T-helper 1 cell treated with Interleukin-12 subunit alpha and Interleukin-12 subunit beta and Interleukin-4 antibody, amounts not matched to agents 30 μg/mL and 1 μg/mL, for 36 hours (primary cell): ENCODE measurements at regions not wholly inside any gene's neighbourhood (a gene's known extent, or its start where the extent isn't known, plus 50 kb on each side); places are given as distances from the start of the nearest gene placed in this dataset.
"Not testable (repeated sequence)": the region's sequence is repeated elsewhere in the genome, so short reads cannot be mapped to it uniquely, and the experiment has no call there.

ENCODE experiments used
- H3K27ac Mint-ChIP-seq: one replicate; pipeline ENCODE4 v1.8.0; 2021; ENCODE audit warnings: mild to moderate bottlenecking, mixed read lengths
- H3K27me3 Mint-ChIP-seq: one replicate; pipeline ENCODE4 v1.8.0; 2021; ENCODE audit warnings: low read depth, mixed read lengths
- H3K36me3 Mint-ChIP-seq: one replicate; pipeline ENCODE4 v1.8.0; 2021; ENCODE audit warnings: low read depth, mixed read lengths
- H3K4me1 Mint-ChIP-seq: one replicate; pipeline ENCODE4 v1.8.0; 2021; ENCODE audit warnings: low read depth, mixed read lengths
- H3K4me3 Mint-ChIP-seq: one replicate; pipeline ENCODE4 v1.8.0; 2021; ENCODE audit warnings: mild to moderate bottlenecking, moderate library complexity, mixed read lengths
- H3K9me3 Mint-ChIP-seq: one replicate; pipeline ENCODE4 v1.8.0; 2021; ENCODE audit warnings: mixed read lengths

DNA sequence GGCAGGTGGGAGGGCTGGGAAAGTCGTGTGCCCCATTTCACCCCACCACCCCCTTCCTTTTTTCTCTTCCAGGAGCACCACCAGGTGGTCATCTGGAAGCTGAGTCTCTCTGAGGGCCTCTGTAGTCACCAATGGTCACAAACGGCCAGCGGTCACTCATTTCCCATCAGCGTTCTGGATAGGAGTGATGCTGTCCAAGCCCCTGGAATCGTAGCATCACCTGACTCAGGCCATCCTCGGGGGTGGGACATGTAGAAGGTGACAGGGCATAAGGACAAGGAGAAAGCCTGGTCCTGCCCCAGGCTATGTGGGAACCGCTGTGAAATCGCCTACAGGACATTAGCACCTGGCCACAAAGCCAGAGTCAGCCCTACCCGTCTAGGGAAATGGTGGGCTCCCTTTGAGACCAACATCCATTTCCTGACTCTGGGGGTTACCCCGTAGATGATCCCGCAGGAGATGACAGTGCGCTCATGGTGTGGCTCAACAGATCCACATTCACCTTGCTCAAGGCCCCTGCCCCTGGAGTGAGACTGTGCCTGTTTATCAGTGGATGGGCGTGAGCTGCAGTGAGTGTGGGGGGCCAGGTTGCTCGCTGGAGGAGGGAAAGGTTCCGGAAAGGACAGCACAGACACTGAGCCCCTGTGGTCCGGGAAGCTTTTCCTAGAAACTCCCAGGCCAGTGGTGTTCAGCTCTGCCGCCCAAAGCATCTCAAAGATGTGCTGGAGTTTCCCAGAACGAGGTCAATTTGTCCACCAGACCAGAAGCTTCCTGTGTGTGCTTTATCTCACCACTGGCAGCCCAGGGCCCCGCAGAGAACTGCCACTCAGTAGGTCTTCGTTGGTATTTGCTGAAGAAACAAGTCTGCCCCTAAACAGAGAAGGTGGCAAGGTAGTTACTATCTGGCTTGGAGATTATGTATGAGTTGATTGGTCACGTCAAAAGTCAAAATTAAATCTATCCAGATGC is 61.1 kb upstream of the UNC5A start:
- H3K9me3 Mint-ChIP-seq = no peaks in the 10 kb centered on the region
- H3K36me3 Mint-ChIP-seq = no peaks in the 10 kb centered on the region
- peaks cover 51% of the 10 kb centered on the region for H3K27me3 Mint-ChIP-seq
- H3K4me3 Mint-ChIP-seq = no peak overlapping the region
- peaks cover 8% of the 10 kb centered on the region for H3K4me1 Mint-ChIP-seq
- H3K27ac Mint-ChIP-seq = no peak overlapping the region

DNA sequence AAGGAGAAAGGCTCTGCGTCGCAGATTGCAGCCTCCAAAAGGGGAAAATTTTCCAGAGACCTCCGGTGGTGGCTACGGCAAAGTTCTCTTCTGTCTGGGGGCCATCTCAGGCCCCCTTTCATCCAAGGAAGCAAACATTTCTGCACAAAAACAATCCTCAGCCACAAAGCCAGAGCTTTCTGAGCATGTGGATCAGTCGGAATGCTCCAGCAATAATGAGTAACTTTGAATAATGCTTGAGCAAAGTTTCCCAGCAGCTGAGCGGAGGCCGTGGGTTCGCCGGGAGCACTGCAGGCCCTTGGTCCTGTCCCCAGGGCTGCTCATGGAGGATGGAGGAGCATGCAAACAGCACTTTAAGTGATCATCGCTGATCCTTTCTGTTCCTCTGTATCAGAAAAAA is 60.2 kb upstream of the UNC5A start:
- Mint-ChIP-seq H3K4me1 (peaks cover 8% of the 10 kb centered on the region), H3K36me3 (no peaks in the 10 kb centered on the region), H3K9me3 (no peaks in the 10 kb centered on the region), H3K27ac (no peak overlapping the region), H3K27me3 (peaks cover 42% of the 10 kb centered on the region), H3K4me3 (no peak overlapping the region)

DNA sequence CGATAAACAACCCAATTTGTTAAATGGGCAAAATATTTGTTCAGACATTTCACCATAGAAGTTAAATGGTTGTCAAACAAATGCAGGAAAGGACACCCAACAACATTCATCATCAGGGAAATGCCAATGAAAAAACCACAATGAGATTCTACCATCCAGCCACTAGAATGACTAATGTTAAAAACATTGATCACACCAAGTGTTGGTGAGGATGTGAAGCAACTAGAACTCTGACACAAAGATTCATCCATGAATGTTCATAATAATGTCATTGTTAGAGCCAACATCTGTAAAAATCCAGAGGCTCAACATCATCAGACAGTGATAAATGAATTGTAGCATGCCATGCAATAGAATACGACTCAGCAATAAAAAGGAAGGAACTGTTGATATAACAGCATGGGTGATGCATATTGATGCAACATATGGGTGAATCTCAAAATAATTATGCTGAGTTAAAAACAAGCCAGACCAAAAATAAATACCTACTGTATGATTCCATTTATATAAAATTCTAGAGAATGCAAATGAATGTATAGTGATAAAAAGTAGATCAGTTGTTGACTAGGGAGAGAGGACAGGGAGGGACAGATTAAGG is 55.9 kb upstream of the UNC5A start:
- peaks cover 35% of the 10 kb centered on the region for H3K27me3 Mint-ChIP-seq
- no peaks in the 10 kb centered on the region for H3K36me3 Mint-ChIP-seq
- no peak overlapping the region for H3K27ac Mint-ChIP-seq

DNA sequence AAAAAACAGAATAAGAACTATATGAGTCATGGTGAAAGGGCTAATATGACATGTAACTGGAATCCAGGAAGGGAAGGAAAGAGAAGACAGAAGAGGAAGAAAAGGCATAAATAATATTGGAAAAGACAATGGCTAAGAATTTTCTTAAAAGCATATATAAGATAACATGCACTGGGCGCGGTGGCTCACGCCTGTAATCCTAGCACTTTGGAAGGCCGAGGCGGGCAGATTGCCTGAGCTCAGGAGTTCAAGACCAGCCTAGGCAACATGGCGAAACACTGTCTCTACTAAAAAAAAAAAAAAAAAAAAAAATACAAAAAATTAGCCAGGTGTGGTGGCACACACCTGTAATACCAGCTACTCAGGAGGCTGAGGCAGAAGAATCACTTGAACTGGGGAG is 54.8 kb upstream of the UNC5A start:
- not testable (repeated sequence) for H3K4me1 Mint-ChIP-seq, H3K4me3 Mint-ChIP-seq, H3K9me3 Mint-ChIP-seq, H3K27ac Mint-ChIP-seq, H3K36me3 Mint-ChIP-seq
- peaks cover 32% of the 10 kb centered on the region for H3K27me3 Mint-ChIP-seq

More for the DNA sequence above, 55.9 kb upstream of the UNC5A start:
- Mint-ChIP-seq H3K4me1 (no peaks in the 10 kb centered on the region), H3K9me3 (no peaks in the 10 kb centered on the region), H3K4me3 (no peak overlapping the region)

DNA sequence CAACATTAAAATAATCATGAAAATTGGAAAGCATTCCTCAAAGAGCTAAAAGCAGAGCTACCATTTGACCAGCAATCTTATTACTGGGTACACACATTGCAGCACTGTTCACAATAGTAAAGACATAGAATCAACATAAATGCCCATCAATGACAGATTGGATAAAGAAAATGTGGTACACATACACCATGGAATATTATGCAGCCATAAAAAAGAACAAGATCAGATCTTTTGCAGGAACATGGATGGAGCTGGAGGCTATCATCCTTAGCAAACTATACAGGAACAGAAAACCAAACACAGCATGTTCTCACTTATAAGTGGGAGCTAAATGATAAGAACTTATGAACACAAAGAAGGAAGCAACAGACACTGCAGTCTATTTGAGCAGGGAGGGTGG is 52.8 kb upstream of the UNC5A start:
- H3K4me1 Mint-ChIP-seq, H3K27ac Mint-ChIP-seq, H3K9me3 Mint-ChIP-seq, H3K4me3 Mint-ChIP-seq, H3K36me3 Mint-ChIP-seq: not testable (repeated sequence)
- H3K27me3 Mint-ChIP-seq = peaks cover 26% of the 10 kb centered on the region
